ENCODE measurements at regions not wholly inside any gene's neighbourhood (a gene's known extent, or its start where the extent isn't known, plus 50 kb on each side); places are given as distances from the start of the nearest gene placed in this dataset.
"Not testable (repeated sequence)": the region's sequence is repeated elsewhere in the genome, so short reads cannot be mapped to it uniquely, and the experiment has no call there.

DNA sequence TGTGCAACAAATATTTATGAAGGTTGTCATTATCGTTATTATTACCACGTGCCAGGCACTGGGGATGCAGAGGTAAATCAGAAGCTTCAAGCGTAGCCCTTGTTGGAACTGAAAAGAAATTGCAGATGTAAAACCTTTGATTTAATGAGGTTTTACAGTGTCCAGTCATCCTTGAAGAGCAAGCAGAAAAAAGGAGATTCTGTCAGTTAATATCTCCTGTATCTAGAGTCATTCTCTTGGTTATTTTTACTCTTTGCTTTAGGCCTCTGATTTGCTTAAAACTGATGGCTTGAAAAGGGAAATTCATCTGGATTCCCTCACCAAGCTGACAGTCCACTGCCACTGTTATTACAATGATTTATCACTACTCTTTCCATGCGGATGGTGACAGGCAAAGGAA, 179.3 kb downstream of the GALC start:
- no peak for DNase-seq

DNA sequence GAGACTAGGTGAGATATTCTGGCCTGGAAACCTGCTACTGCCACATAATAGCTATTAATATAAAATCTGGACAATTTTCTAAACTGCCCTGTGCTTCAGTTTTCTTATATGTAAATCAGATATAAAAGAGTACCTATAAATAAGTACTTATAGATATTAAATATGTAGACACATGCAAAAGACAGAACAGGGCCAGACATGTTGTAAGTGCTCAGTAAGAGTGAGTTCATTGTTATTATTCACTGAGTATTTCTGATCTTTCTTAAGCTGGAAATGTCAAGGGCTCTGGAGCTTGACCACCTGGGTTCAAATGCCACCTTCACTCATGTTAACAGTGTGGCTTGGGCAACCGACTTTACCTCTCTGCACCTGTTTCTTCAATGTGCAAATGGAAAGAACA, 179.8 kb downstream of the GALC start:
- no peak for DNase-seq

DNA sequence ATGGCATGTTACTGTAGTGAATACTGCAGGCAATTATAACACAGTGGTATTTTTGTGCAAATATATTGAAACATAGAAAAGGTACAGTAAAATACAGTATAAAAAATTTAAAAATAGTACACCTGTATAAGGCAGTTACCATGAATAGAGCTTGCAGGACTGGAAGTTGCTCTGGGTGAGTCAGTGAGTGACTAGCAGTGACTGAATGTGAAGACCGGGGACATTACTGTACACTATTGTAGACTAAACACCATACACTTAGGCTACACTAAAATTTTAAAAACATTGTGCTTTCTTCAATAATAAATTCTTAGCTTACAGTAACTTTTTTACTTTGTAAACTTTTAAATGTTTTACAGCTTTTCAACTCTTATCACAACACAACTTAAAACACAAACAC, 181.7 kb downstream of the GALC start:
- no peak for DNase-seq

DNA sequence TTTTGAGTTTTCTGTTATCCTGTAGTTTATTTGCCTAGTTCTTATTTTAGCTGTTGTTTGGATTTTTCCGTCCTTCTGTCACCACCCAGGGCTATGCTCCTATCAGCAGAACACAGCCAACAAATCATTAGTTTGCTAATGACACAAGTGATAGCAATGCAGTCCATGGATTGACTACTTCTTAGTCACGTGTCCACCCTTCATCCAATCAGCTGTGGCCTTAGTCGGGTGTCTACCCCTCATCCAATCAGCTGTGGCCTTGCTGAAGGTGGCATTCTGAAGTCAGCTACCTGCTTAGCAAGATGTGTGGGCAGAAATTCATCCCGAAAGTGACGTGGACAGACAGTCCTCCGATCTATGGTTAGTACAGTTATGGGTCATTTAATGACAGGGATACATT, 182.3 kb downstream of the GALC start:
- no peak for DNase-seq

DNA sequence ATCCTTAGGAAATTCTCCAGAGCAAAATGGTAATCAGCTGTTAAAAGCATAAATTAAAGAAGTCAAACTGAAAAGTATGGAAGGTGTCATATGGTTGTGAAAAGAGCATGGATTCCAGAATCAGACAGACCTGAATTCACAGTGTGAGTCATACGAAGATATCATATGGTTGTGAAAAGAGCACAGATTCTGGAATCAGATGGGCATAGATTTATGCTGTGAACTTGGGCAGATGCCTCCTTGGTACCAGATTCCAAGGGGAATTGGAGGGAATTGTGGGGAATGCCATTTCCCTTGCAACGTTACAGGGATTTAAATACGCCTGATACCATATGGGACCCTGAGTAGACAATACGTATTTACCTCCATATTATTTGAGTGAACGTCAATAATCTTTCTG, 183.7 kb downstream of the GALC start:
- no peak for DNase-seq

DNA sequence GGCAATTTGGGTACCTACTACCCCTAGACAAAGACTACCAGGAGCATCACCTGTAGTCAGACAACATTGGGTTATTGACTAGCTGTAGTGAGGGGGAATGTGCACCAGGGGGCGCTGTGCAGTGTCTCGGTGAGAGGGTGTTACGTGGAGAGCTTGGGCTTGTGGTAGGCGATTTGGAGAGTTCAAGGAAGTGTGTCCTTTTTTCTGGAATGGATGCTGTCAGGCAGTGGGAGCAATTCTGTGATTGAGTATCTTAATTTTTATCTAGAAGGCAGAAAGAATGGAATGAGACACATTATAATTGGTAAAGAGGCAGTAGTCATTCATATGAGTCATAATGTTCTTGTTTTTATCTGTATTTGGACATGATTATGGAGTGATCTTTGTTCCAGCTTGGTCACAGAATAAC, 187.7 kb downstream of the GALC start:
- no peak for DNase-seq

DNA sequence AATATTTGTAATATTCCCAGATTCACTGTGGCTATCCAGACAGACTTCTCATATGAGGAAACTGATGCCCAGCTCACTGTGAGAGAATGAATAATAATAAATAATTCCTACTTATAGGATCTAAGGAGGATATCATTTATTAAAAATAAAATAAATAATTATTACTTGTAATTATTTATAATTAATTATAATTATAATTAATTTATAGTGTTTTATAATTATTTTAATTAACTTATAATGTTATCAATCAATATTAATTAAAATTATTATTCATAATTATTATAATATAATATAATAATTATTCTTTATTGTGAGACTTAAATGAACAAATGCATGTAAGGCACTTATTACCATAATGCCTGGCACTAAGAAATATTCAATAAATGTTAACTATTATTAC, 192.8 kb downstream of the GALC start:
- no peak for DNase-seq

DNA sequence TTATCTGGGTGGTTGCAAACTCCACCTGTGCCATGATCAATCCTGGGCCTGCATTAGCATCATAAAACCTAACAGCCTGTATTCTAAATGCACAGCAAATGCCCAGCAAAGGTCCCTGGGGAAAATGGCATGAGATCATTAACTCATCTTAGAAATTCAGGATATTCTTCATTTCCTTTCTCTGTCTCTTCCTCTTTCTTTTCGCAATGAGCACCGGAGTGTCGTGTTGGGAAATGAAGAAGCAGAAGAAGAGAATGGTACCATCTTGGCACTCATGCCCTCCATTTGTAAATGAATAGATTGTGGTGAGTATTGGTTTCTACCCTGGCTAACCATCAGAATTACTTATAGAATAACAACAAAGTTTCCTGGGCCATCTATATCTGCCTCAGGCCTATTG, 193.6 kb downstream of the GALC start:
- DNase-seq = no peak

DNA sequence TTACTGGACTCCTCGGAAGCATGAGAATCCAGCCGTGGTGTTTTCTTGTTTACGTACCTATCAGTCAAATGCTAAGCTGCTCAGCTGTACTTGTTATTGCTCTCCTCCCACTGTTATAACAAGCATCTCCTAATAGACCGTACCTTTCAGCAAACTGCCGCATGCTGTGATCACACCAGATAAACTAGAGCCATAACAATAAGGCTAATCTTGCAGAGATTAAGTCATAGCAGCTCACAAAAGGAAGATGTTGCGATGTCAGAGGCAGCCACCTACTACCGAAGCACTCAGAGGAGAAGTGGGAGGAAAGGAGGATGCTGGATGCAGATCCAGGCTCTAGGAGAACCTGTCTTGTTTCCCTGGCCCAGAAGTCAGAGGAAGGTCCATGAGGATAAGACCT, 196.0 kb downstream of the GALC start:
- DNase-seq = no peak

DNA sequence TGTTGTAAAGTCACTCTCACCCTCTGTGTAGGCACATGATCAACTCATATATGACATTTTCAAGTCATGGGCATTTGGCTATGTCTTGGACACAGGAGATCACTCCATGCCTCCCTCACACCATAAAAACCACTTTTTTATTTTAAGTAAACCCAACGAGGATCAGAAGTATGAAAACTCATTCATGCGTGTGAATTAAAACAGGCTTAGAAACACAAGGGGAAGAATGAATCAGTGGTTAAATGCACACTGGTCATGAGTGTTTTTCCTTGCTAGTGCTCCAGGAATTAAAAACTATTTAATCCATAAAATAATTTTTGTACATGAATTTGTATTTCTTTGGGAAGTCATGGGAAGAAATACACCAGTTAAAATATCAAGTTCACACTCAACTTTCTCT, 198.4 kb downstream of the GALC start:
- DNase-seq = no peak

DNA sequence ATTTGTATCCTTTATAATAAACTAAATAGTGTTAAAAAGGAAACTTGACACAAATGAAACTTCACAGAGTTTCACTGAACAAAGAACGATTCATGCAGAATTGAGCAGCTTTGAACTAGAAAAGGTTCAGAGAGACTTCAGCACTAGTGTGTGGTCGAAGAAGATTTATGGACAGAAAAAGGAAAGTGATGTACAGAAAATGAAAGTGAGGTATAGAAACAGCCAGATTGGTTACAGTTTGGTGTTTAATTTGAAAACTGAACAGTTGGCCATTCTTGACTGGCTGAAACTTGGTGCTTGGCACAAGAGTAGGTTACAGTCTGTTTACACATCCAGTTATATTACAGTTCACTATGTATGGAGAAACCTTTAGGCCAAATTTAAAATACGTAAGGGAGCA, 207.1 kb downstream of the GALC start:
- no peak for DNase-seq

DNA sequence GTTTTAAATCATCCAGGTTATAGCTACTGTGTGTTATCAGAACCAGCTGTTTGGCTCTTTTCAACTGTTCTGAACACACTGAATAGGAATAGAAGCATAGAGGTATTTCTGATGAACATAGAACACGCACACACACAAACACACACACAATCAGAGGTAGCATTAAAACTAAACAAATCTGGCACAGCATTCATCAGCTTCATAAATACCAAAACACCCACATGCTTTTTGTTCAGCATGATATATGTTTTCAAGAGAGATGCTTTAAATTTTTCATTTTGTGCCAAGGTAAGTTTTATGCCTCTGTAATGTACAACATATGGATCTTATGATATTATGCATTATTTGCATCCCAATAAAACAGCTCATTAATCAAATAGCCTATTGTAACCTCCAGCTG, 208.6 kb downstream of the GALC start:
- DNase-seq = no peak

DNA sequence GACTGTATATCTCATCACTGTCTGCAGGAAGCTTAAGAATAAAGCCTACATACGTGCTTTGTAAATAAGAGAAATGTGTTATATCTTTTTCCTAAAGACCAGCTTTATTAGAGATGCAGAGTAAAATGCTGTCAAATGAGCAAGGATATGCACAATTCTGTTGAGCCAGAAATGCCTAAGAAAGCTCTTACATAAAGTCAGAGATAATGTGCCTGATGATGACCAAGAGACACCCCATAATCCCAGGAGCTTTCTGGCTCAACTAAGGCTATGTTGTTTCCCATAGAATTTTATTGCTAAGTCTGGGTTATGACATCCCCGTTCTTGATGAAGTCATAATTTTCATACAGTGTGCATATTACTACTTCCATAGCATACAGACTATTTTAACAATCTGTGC, 209.9 kb downstream of the GALC start:
- no peak for DNase-seq

DNA sequence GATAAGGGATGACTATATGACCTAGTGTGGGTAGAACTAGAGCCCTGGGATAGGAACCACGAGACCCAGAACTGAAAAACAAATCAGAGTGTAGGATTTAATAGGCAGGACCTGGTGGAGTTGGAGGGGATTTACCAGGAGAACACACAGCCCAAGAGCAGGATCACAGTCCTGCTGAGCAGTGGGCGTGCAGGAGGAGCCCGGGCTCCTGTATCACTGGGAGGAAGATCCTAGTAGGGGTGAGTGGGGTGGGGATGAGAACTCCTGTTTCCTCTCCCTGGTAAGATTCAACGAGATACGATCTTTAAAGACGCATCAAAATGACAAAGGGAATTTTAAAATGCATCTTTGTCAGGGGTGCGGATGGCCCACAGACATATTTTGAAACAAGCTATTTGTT, 220.1 kb downstream of the GALC start:
- DNase-seq = no peak

DNA sequence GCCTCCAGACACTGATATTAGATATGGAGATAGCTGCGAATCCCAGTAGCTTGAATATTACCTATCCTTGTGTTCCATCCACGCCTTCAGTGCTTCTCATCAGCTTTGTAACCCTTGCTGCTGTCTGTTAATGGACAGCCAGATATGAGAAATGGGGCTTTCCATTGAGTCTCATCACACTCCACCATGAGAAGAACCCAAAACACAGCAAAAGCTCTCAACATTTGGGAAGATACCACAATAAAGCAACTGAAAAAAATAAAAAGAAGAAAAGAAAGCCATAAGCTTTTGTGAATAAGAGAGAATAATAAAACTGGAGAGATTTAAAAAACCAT, 225.4 kb downstream of the GALC start:
- no peak for DNase-seq

DNA sequence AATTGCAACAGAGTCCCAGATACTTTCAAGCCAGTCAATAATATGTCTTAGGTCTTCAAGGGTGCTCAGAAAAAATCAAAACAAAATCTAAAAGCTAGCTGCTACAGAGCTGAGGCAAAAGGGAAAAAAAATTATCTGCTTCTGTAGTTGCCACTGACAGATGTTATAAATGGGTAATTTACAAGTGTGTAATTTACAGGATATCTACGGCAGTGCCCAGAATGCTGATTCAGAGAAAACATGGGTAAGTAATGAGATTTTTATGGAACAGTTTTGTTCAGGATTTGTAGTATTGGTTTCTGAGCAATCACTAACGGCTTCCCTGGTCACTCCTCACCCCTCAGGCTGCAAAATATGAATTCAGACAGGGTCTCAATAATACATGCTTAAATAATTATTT, 234.1 kb downstream of the GALC start:
- no peak for DNase-seq

DNA sequence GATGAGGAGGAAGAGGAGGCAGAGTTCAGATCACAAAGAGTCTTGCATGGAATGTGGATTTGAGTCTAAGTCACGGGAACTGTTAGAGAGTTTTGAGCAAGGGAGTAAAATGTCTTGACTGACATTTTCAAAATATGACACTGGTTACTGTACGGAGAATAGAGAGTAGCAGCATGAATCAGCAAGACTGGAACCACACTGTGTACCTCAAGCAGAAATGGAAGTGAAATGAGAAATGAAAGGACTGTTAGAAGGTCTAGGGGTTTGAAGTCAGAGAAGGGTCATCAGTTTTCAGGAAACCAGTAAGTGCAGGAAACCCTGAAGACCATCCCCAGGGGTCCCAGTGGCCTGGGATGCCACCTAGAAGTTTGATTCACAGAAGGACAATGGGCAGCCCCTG, 236.3 kb downstream of the GALC start:
- DNase-seq = no peak

DNA sequence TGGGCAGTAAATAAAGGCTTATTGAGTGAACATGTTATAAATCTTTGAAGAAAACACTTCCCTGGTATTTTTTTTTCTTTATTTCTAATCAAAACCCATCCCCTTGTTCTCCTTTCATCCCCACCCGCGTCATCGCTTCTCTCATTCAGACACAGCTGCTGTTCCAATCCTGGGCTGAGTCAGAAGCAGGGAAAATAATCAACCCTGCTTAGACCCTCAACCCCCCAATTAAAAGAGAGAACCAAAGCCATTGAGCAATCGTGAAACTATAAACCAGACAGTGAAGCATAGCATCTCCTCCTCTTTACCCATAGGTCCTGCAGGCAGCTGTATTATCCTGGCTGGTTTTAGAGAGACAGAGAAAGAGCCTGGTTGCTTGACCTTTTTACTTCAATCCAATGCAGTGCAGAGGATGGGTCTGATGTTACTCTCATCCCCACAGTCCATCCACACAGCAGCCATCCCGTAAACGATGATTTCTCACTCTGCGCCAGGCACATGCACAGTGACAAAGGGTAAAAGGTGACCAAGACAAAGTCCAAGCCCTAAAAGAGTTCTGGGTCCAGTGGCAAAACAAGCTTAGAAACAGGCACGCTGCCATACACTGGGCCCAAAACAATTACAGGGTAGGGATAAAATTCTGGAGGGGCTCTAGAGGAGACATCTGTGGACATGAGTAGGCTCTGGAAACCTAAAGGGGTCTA, 238.3 kb downstream of the GALC start:
- DNase-seq = no peak

DNA sequence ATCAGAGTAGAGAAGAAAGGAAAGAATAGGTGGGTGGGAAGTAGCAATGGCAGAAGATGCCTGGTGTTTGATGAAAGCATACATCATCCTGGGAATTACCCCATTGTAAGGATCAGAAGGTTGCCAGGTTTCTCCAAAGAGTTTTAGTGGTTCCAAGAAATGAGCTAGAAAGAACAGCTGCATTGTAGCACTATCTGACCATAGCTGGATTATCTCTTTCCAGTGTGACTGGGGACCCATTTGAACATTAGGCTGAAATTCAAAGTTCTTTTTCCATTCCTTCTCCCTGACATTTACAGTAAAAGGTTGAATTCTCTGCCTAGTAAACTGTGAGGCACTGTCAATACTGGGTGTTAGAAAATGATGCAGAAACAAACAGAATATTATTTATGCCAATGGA, 244.4 kb downstream of the GALC start:
- DNase-seq = no peak

DNA sequence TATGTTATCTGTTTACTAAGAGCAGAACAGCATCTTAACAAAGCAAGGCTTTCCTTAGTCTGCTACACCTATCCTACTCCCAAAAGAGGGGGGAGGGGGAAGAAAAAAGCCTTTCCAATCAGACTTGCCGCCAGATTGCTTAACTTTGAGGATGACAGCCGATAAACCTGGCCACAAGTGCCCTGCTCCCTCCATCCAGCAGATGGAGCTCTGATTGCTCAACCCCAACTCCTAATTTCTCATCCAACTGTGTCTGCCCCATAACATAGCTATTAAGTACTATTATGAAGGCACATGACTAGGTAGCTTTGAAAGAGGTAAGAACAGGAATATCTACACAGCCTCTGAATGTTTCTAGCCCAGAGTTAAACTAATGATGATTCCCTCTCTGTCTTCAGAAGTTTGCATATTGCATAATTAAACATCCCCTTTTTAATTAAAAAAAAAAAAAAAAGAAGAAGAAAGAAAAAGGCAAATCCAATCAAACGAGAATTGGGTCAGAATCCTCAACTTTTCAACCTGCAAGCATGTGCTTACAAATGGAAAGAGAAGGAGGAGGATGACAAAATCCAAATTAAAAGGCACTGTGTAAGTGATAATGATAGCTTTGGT, 247.4 kb downstream of the GALC start:
- DNase-seq = no peak

DNA sequence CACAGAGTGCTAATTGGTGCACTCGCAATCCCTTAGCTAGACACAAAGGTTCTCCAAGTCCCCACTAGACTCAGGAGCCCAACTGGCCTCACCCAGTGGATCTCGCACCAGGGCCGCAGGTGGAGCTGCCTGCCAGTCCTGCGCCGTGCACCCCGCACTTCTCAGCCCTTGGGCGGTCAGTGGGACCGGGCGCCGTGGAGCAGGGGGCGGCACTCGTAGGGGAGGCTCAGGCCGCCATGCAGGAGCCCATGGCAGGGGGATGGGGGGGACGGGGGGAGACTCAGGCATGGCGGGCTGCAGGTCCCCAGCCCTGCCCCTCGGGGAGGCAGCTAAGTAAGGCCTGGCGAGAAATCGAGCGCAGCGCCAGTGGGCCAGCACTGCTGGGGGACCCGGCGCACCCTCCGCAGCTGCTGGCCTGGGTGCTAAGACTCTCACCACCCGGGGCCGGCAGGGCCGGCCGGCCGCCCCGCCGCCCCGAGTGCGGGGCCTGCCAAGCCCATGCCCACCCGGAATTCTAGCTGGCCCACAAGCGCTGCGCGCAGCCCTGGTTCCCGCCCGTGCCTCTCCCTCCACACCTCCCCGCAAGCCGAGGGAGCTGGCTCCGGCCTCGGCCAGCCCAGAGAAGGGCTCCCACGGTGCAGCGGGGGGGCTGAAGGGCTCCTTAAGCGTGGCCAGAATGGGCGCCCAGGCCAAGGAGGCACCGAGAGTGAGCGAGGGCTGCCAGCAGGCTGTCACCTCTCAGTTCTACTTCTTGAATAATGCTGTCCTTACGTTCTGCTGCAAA, 258.2 kb downstream of the GALC start:
- not testable (repeated sequence) for DNase-seq

DNA sequence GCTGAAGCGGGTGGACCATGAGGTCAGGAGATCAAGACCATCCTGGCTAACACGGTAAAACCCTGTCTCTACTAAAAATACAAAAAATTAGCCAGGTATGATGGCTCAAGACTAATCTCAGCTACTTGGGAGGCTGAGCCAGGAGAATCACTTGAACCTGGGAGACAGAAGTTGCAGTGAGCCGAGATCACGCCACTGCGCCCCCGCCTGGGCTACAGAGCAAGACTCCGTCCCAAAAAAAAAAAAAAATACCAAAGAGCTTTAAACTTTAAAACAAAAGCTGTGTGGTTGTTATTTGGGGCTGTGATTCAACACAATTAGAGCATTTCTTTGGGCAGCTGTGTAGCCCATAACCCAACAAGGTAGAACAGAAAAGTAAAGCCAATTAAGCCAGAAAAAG, 259.9 kb downstream of the GALC start:
- DNase-seq = not testable (repeated sequence)

DNA sequence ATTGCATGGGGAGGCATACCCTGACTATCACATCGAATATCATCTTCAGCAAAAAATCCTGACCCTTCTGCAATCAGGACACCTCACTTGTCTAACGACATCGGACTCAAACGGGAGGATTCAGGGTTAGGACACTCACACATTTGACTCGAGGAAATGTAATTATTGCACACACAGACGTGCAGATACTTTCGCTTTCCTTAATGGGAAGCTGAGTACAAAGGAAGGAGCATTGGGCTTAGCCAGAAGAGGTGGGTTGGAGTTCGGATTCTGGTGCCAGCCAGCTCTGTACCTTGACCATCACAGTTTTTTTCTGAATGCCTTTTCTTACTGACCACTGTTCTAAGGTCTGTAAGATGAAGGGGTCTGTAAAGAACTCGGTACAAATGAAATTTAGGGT, 260.4 kb downstream of the GALC start:
- no peak for DNase-seq

DNA sequence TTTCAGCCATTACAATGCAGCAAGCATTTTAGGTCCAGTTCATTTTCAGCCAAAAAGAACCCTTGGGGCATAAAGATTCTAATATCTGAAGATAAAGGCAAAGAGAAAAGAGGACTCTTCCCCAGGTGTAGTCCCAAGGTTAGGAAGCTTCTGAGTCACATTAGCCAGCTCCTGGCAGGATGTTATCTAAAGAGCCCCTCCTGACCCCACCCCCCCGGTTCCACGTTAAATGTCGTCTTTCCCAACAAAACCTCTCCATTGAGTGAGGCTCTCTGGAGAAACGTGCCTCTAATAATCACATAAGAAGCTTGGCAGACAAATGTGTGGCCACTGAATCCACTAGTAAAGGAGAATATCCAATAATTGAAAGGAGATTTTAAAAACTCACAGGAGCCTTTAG, 267.7 kb downstream of the GALC start:
- DNase-seq = no peak
